K562 (cell line): ENCODE measurements at regions not wholly inside any gene's neighbourhood (a gene's known extent, or its start where the extent isn't known, plus 50 kb on each side); places are given as distances from the start of the nearest gene placed in this dataset.

Experiments
- ATAC-seq: fragments of 200-7000 bp; cut with Tn5 transposase; 3 replicates; pipeline ENCODE4 v1.9.1; 2020; ENCODE audit warnings: moderate library complexity
- BruUV-seq: library from RNA; stranded (reverse); fragments of 400-500 nt; replicated peaks from 2 replicates; lab custom pipeline; 2021; lab: Mats Ljungman, UMichigan
- CTCF ChIA-PET: fragments of 300-600 bp; formaldehyde crosslinking; extraction: SDS; loops from one replicate; lab custom pipeline; 2021; ENCODE audit warnings: low intra/inter-chr PET ratio; lab: Yijun Ruan, JAX
- POLR2A ChIA-PET: fragments of 300-600, 350-650 bp; sonication (Branson Sonifier 250); formaldehyde crosslinking; extraction: SDS; loops from one replicate; lab custom pipeline; 2021; ENCODE audit warnings: antibody characterized with exemption, inconsistent platforms; lab: Yijun Ruan, JAX
- DNase-seq, 4 experiments: peaks; one replicate each; pipeline versions ENCODE4 v3.0.0 to v3.0.0-alpha.2; 2011 to 2018; ENCODE audit warnings: low spot score in 3 of 4, mixed read lengths in 3 of 4; ENCODE audit errors: extremely low read depth in 1 of 4
- FAIRE-seq: peaks from 2 replicates; lab custom pipeline; 2011; peaks lifted over from hg19 to GRCh38; lab: Jason Lieb, UNC
- H2AFZ ChIP-seq: 2 replicates; pipeline ENCODE4 v1.6.0; 2011; ENCODE audit warnings: low read depth, low read length, control low read depth, inconsistent platforms
- H3K27ac ChIP-seq: fragments of 200-600 bp; 3 replicates; pipeline ENCODE4 v1.8.0; 2011; ENCODE audit warnings: low read depth, mild to moderate bottlenecking, control low read depth, inconsistent platforms, low read length, moderate library complexity, mixed read lengths; ENCODE audit errors: extremely low read depth
- H3K27me3 ChIP-seq, 2 experiments: fragments of 300-600 bp in 1 of 2; 2 replicates in 1 of 2; 3 replicates in 1 of 2; pipeline versions ENCODE4 v1.6.0 to v1.8.0; 2011; ENCODE audit warnings: inconsistent platforms in 2 of 2, low read length in 2 of 2, mild to moderate bottlenecking in 1 of 2, mixed read lengths in 1 of 2, moderate library complexity in 1 of 2; ENCODE audit not compliant: control insufficient read depth in 2 of 2, insufficient read depth in 2 of 2
- H3K36me3 ChIP-seq: fragments of 300-600 bp; 3 replicates; pipeline ENCODE4 v1.8.0; 2011; ENCODE audit warnings: mild to moderate bottlenecking, low read length, inconsistent platforms; ENCODE audit not compliant: control insufficient read depth, insufficient read depth
- H3K4me1 ChIP-seq, 2 experiments: fragments of 200-600 bp in 1 of 2; replicated peaks in 1 of 2; 2 replicates in 1 of 2; 3 replicates in 1 of 2; pipeline versions ENCODE4 v1.5.1 to v1.8.0; 2011; ENCODE audit warnings: inconsistent platforms in 2 of 2, low read length in 2 of 2, mild to moderate bottlenecking in 1 of 2, mixed read lengths in 1 of 2, moderate library complexity in 1 of 2; ENCODE audit not compliant: control insufficient read depth in 2 of 2, insufficient read depth in 2 of 2
- H3K4me2 ChIP-seq: 2 replicates; pipeline ENCODE4 v1.6.1; 2011; ENCODE audit warnings: low read length, control low read depth, inconsistent platforms, mixed read lengths; ENCODE audit not compliant: insufficient read depth
- H3K4me3 ChIP-seq: fragments of 200-600 bp; sonication (generic), shearing (Covaris generic); 2 replicates; pipeline ENCODE4 v1.5.1; 2016; ENCODE audit warnings: control low read depth, inconsistent platforms
- H3K79me2 ChIP-seq: fragments of 200-600 bp; 3 replicates; pipeline ENCODE4 v1.8.0; 2011; ENCODE audit warnings: low read length, inconsistent platforms; ENCODE audit not compliant: control insufficient read depth, insufficient read depth
- H3K9ac ChIP-seq, 2 experiments: 2 replicates each; pipeline versions ENCODE4 v1.6.0 to v1.6.1; 2011; ENCODE audit warnings: low read depth in 2 of 2, low read length in 2 of 2, control low read depth in 1 of 2, inconsistent platforms in 1 of 2, mild to moderate bottlenecking in 1 of 2, mixed read lengths in 1 of 2; ENCODE audit not compliant: insufficient read depth in 1 of 2
- H3K9me1 ChIP-seq: one replicate; pipeline ENCODE4 v1.6.0; 2011; ENCODE audit warnings: inconsistent platforms, mild to moderate bottlenecking, low read length, moderate library complexity; ENCODE audit not compliant: control insufficient read depth, insufficient read depth
- H3K9me3 ChIP-seq: replicated peaks from 2 replicates; pipeline ENCODE4 v1.5.1; 2011; ENCODE audit warnings: low read depth, low read length, inconsistent platforms; ENCODE audit not compliant: control insufficient read depth, insufficient read depth
- H4K20me1 ChIP-seq: replicated peaks from 2 replicates; pipeline ENCODE4 v1.6.1; 2011; ENCODE audit warnings: low read length, inconsistent platforms, mixed read lengths; ENCODE audit not compliant: control insufficient read depth, insufficient read depth
- CEBPB ChIP-seq: fragments of 450-650 bp; IDR thresholded peaks from 2 replicates; pipeline ENCODE4 v1.6.1; 2016; ENCODE audit warnings: missing genetic modification characterization, missing compliant biosample characterization
- DMBX1 ChIP-seq: fragments of 250-450 bp; sonication (Bioruptor Pico); IDR thresholded peaks from 2 replicates; pipeline ENCODE4 v1.8.0; 2022; ENCODE audit warnings: inconsistent platforms, mild to moderate bottlenecking, moderate library complexity, borderline replicate concordance
- ERF ChIP-seq: fragments of 450-650 bp; formaldehyde crosslinking; IDR thresholded peaks from 2 replicates; pipeline ENCODE4 v1.4.0; 2020; ENCODE audit warnings: mild to moderate bottlenecking, mixed read lengths
- GTF2F1 ChIP-seq: IDR thresholded peaks from 2 replicates; pipeline ENCODE4 v1.6.1; 2011; ENCODE audit warnings: low read depth, low read length, improper control_type of control experiment
- MLX ChIP-seq, 2 experiments: fragments of 450-650 bp in 1 of 2; sonication (generic) in 1 of 2; formaldehyde crosslinking; conservative IDR thresholded peaks; 2 replicates each; pipeline versions ENCODE4 v1.4.0 to v1.8.1; 2020 to 2022; ENCODE audit warnings: mild to moderate bottlenecking in 1 of 2, missing genetic modification reagents in 1 of 2
- PCBP1 ChIP-seq: fragments of 200-400 bp; formaldehyde crosslinking; IDR thresholded peaks from 2 replicates; pipeline ENCODE4 v1.6.1; 2018; ENCODE audit warnings: mild to moderate bottlenecking, low read depth, low read length; ENCODE audit not compliant: poor library complexity, severe bottlenecking
- PTRF ChIP-seq: fragments of 450-650 bp; IDR thresholded peaks from 2 replicates; pipeline ENCODE4 v1.6.1; 2016; ENCODE audit warnings: mild to moderate bottlenecking, missing genetic modification characterization, missing compliant biosample characterization
- TAL1 ChIP-seq: fragments of 450-650 bp; IDR thresholded peaks from 2 replicates; pipeline ENCODE4 v1.6.1; 2016; ENCODE audit warnings: mild to moderate bottlenecking
- TCF7L2 ChIP-seq: fragments of 150-350 bp; IDR thresholded peaks from 2 replicates; pipeline ENCODE4 v1.6.1; 2016; ENCODE audit warnings: low read depth, mild to moderate bottlenecking, low read length, moderate library complexity
- WHSC1 ChIP-seq: IDR thresholded peaks from one replicate; pipeline ENCODE4 v1.6.1; 2012; ENCODE audit warnings: low read length, control low read depth, inconsistent platforms
- ZFP91 ChIP-seq: sonication (generic); formaldehyde crosslinking; IDR thresholded peaks from 2 replicates; pipeline ENCODE4 v1.8.0; 2022; ENCODE audit warnings: mild to moderate bottlenecking, missing genetic modification reagents
- ZNF12 ChIP-seq: sonication (generic); formaldehyde crosslinking; IDR thresholded peaks from 2 replicates; pipeline ENCODE4 v1.4.0; 2020; ENCODE audit warnings: mild to moderate bottlenecking, missing genetic modification reagents
- ZNF133 ChIP-seq: fragments of 250-450 bp; sonication (Bioruptor Pico); IDR thresholded peaks from 2 replicates; pipeline ENCODE4 v1.4.0; 2020; ENCODE audit warnings: mild to moderate bottlenecking
- ZNF318 ChIP-seq, 2 experiments: fragments of 450-650 bp; IDR thresholded peaks; 2 replicates each; pipeline ENCODE4 v1.6.1; 2016; ENCODE audit warnings: mild to moderate bottlenecking in 2 of 2, borderline replicate concordance in 1 of 2, low read depth in 1 of 2, moderate library complexity in 1 of 2
- WGBS: fragments of 100-300 bp; shearing (Covaris generic); methylation state at CpG from one replicate; pipeline ENCODE4 v1.1.6; 2016; ENCODE audit warnings: low coverage, mixed read lengths; ENCODE audit not compliant: insufficient coverage; ENCODE audit errors: missing lambda C conversion rate; 5-methylcytosine and 5-hydroxymethylcytosine counted together
- in situ Hi-C: fragments of 300-500 bp; cut with MboI; formaldehyde crosslinking; loops from 4 replicates; pipeline ENCODE4 v1.15.0; 2018; ENCODE audit warnings: inconsistent platforms, mixed read lengths
- intact Hi-C: fragments of 100-400 bp; cut with micrococcal nuclease; formaldehyde crosslinking; loops from 2 replicates; pipeline ENCODE4 v1.14.2; 2022

GRCh38 chr4:100968046-100968445 lies 379.3 kb downstream of the PPP3CA start:
- ChIA-PET POLR2A (no interaction called here), CTCF (no interaction called here)
- H3K9me1 ChIP-seq = no peaks in the 10 kb centered on the region
- in situ Hi-C loops = no loop called here
- ATAC-seq (no peak), DNase-seq (no peak), FAIRE-seq (no peak)
- no peak overlapping the region for H3K27ac ChIP-seq
- intact Hi-C loops = no loop called here
- no TSS peak for BruUV-seq
- no peaks in the 10 kb centered on the region for H3K9me3 ChIP-seq
- H3K36me3 ChIP-seq = no peaks in the 10 kb centered on the region
- H3K9ac ChIP-seq = no peak overlapping the region
- H3K79me2 ChIP-seq = no peaks in the 10 kb centered on the region
- H3K4me2 ChIP-seq = no peak overlapping the region
- no peaks in the 10 kb centered on the region for H4K20me1 ChIP-seq
- H3K27me3 ChIP-seq = no peaks in the 10 kb centered on the region
- H2AFZ ChIP-seq = no peak overlapping the region
- H3K4me3 ChIP-seq = no peak overlapping the region
- no peaks in the 10 kb centered on the region for H3K4me1 ChIP-seq
- 0% methylated on average over 2 of the region's 2 CpGs for WGBS
- TF ChIP-seq PTRF (tag) (no peak), ZNF318 (IDR thresholded peaks at IDR 0.05; ENCODE audit: borderline replicate concordance in 1 of 2, low read depth in 1 of 2) (no peak), TAL1 (no peak), WHSC1 (no peak), ERF (CRISPR knock-in tag) (no peak), GTF2F1 (no peak), ZNF12 (CRISPR knock-in tag) (no peak), PCBP1 (no peak), DMBX1 (CRISPR knock-in tag) (no peak), TCF7L2 (no peak), ZFP91 (CRISPR knock-in tag) (no peak), CEBPB (tag) (0 out of 2 replicates have a peak, but pooled peaks have one; percentile 13), MLX (CRISPR knock-in tag; conservative IDR thresholded peaks at IDR 0.05) (no peak), ZNF133 (CRISPR knock-in tag) (no peak)
